SK-N-SH (cell line): ENCODE measurements at regions not wholly inside any gene's neighbourhood (a gene's known extent, or its start where the extent isn't known, plus 50 kb on each side); places are given as distances from the start of the nearest gene placed in this dataset.
"Not testable (repeated sequence)": the region's sequence is repeated elsewhere in the genome, so short reads cannot be mapped to it uniquely, and the experiment has no call there.

Source experiments
- CTCF ChIA-PET: fragments of 300-600, 350-600 bp; formaldehyde crosslinking; extraction: SDS; loops from one replicate; lab custom pipeline; 2021; lab: Yijun Ruan, JAX
- POLR2A ChIA-PET: fragments of 350-600 bp; sonication (Branson Sonifier 250); formaldehyde crosslinking; extraction: SDS; loops from one replicate; lab custom pipeline; 2020; ENCODE audit warnings: antibody characterized with exemption, inconsistent platforms; lab: Yijun Ruan, JAX
- DNase-seq: peaks from one replicate; pipeline ENCODE4 v3.0.0; 2012
- H2AFZ ChIP-seq: fragments of 200-600 bp; sonication (generic); 2 replicates; pipeline ENCODE4 v1.8.1; 2016; ENCODE audit warnings: antibody characterized with exemption, mild to moderate bottlenecking, low read depth
- H3F3A ChIP-seq: fragments of 200-600 bp; sonication (generic); replicated peaks from 2 replicates; pipeline ENCODE3; 2016; ENCODE audit warnings: antibody characterized with exemption, mild to moderate bottlenecking; ENCODE audit not compliant: insufficient read depth
- H3K27ac ChIP-seq, 2 experiments: fragments of 200-500 bp in 1 of 2; fragments of 200-600 bp in 1 of 2; sonication (Bioruptor generic) in 1 of 2; sonication (generic), shearing (Covaris generic) in 1 of 2; 2 replicates each; pipeline versions ENCODE4 v1.5.1 to v1.6.1; 2014 to 2016; ENCODE audit warnings: low read depth in 2 of 2, inconsistent platforms in 1 of 2, low read length in 1 of 2, mild to moderate bottlenecking in 1 of 2, mixed read lengths in 1 of 2
- H3K27me3 ChIP-seq: fragments of 200-600 bp; sonication (generic), shearing (Covaris generic); 2 replicates; pipeline ENCODE4 v1.6.1; 2016; ENCODE audit warnings: mixed run types; ENCODE audit not compliant: insufficient read depth
- H3K36me3 ChIP-seq, 2 experiments: fragments of 200-500 bp in 1 of 2; fragments of 200-600 bp in 1 of 2; sonication (Bioruptor generic) in 1 of 2; sonication (generic) in 1 of 2; replicated peaks in 1 of 2; 2 replicates each; pipeline versions ENCODE3 to v1.5.1; 2014 to 2016; ENCODE audit warnings: low read length in 1 of 2, mild to moderate bottlenecking in 1 of 2; ENCODE audit not compliant: insufficient read depth in 2 of 2, control insufficient read depth in 1 of 2
- H3K4me1 ChIP-seq, 2 experiments: fragments of 200-500 bp in 1 of 2; fragments of 200-600 bp in 1 of 2; sonication (Bioruptor generic) in 1 of 2; sonication (generic), shearing (Covaris generic) in 1 of 2; 2 replicates each; pipeline versions ENCODE4 v1.5.1 to v1.6.1; 2014 to 2016; ENCODE audit warnings: low read depth in 1 of 2, low read length in 1 of 2, mixed run types in 1 of 2; ENCODE audit not compliant: insufficient read depth in 2 of 2, control insufficient read depth in 1 of 2
- H3K4me2 ChIP-seq: fragments of 200-600 bp; sonication (generic), shearing (Covaris generic); 2 replicates; pipeline ENCODE4 v1.6.1; 2017; ENCODE audit warnings: mixed run types
- H3K4me3 ChIP-seq, 2 experiments: fragments of 200-500 bp in 1 of 2; fragments of 200-600 bp in 1 of 2; sonication (Bioruptor generic) in 1 of 2; sonication (generic), shearing (Covaris generic) in 1 of 2; 2 replicates each; pipeline versions ENCODE4 v1.5.1 to v1.8.1; 2014 to 2016; ENCODE audit warnings: low read depth in 2 of 2, inconsistent platforms in 1 of 2, low read length in 1 of 2, mild to moderate bottlenecking in 1 of 2, mixed read lengths in 1 of 2, moderate library complexity in 1 of 2
- H3K79me2 ChIP-seq: fragments of 200-600 bp; sonication (generic); 2 replicates; pipeline ENCODE4 v1.8.1; 2017; ENCODE audit warnings: mild to moderate bottlenecking; ENCODE audit not compliant: insufficient read depth
- H3K9ac ChIP-seq: fragments of 200-600 bp; sonication (generic); 2 replicates; pipeline ENCODE4 v1.6.1; 2017; ENCODE audit warnings: mixed run types
- H3K9me2 ChIP-seq: fragments of 200-600 bp; sonication (generic); 2 replicates; pipeline ENCODE4 v1.6.1; 2017; ENCODE audit warnings: mixed run types
- H3K9me3 ChIP-seq: fragments of 200-600 bp; sonication (generic); 2 replicates; pipeline ENCODE4 v1.6.1; 2017; ENCODE audit warnings: mixed run types, mild to moderate bottlenecking, moderate library complexity
- H4K20me1 ChIP-seq: fragments of 200-600 bp; sonication (generic); 2 replicates; pipeline ENCODE4 v1.6.1; 2017; ENCODE audit warnings: mild to moderate bottlenecking, mixed run types; ENCODE audit not compliant: insufficient read depth
- ELF1 ChIP-seq: IDR thresholded peaks from 2 replicates; pipeline ENCODE4 v1.4.0; 2012
- EP300 ChIP-seq, 2 experiments: IDR thresholded peaks; 2 replicates each; pipeline versions ENCODE4 v1.4.0 to v1.6.1; 2012; ENCODE audit warnings: borderline replicate concordance in 1 of 2, low read depth in 1 of 2, low read length in 1 of 2
- GABPA ChIP-seq: IDR thresholded peaks from 2 replicates; pipeline ENCODE4 v1.4.0; 2012; ENCODE audit warnings: low read depth, mild to moderate bottlenecking
- GATA2 ChIP-seq: sonication (generic); formaldehyde crosslinking; IDR thresholded peaks from 2 replicates; pipeline ENCODE4 v1.5.0; 2020; ENCODE audit warnings: mild to moderate bottlenecking, missing genetic modification reagents
- RAD21 ChIP-seq: IDR thresholded peaks from 2 replicates; pipeline ENCODE4 v1.6.1; 2012; ENCODE audit warnings: mild to moderate bottlenecking, low read length
- SMC3 ChIP-seq: IDR thresholded peaks from 2 replicates; pipeline ENCODE4 v1.6.1; 2012; ENCODE audit warnings: low read depth, low read length, improper control_type of control experiment
- WGBS: methylation state at CpG from one replicate; pipeline ENCODE4 v1.1.6; 2017; ENCODE audit warnings: low lambda C conversion rate; 5-methylcytosine and 5-hydroxymethylcytosine counted together

- H3K27me3 ChIP-seq = no peaks in the 10 kb centered on the region
- peak; percentile 72 for TF ChIP-seq GATA2
- 0 out of 4 replicates have a peak, but pooled peaks of 1 of the 2 experiments have one; percentile 25 for TF ChIP-seq EP300 (IDR thresholded peaks at IDR 0.05; ENCODE audit: borderline replicate concordance in 1 of 2, low read depth in 1 of 2, low read length in 1 of 2)
- no peak for TF ChIP-seq ELF1
- CTCF ChIA-PET = no interaction called here
- no peak overlapping the region for H3K27ac ChIP-seq
- no peak overlapping the region for H3K4me2 ChIP-seq
- no peaks in the 10 kb centered on the region for H3K9me3 ChIP-seq
- H2AFZ ChIP-seq = no peak overlapping the region
- no peaks in the 10 kb centered on the region for H3F3A ChIP-seq
- DNase-seq = no peak
- H3K79me2 ChIP-seq = no peaks in the 10 kb centered on the region
- H3K36me3 ChIP-seq = no peaks in the 10 kb centered on the region
- no peaks in the 10 kb centered on the region for H4K20me1 ChIP-seq
- H3K9ac ChIP-seq = no peak overlapping the region
- no peak overlapping the region for H3K4me3 ChIP-seq
- POLR2A ChIA-PET = no interaction called here
- H3K4me1 ChIP-seq = no peaks in the 10 kb centered on the region
- H3K9me2 ChIP-seq = no peaks in the 10 kb centered on the region
Measured at GRCh38 chr9:80665479-80665878, 1023.9 kb downstream of the TLE1 start.

GRCh38 chr9:80664327-80665210 lies 1024.8 kb downstream of the TLE1 start:
- Histone ChIP-seq H3K9me2 (no peaks in the 10 kb centered on the region), H4K20me1 (no peaks in the 10 kb centered on the region), H3K9me3 (no peaks in the 10 kb centered on the region), H3K4me2 (no peak overlapping the region), H3K27me3 (no peaks in the 10 kb centered on the region), H3K4me3 (no peak overlapping the region), H3K4me1 (no peaks in the 10 kb centered on the region), H2AFZ (no peak overlapping the region), H3F3A (no peaks in the 10 kb centered on the region), H3K27ac (no peak overlapping the region), H3K9ac (no peak overlapping the region), H3K36me3 (no peaks in the 10 kb centered on the region)
- ChIA-PET POLR2A (no interaction called here), CTCF (no interaction called here)
- whole genome bisulfite sequencing = 13% methylated on average over 4 of the region's 4 CpGs
- DNase-seq = peak; percentile 16
- TF ChIP-seq RAD21 = peak; percentile 67
- peak; percentile 24; the same call in 1 of the 2 replicates for TF ChIP-seq SMC3
- no peak for TF ChIP-seq GABPA
- TF ChIP-seq, all 33 proteins: peak for 2
- H3K79me2 ChIP-seq = no peaks in the 10 kb centered on the region

- H3K4me3 ChIP-seq, H4K20me1 ChIP-seq, H3K9me2 ChIP-seq, H3K4me1 ChIP-seq, H3K79me2 ChIP-seq, POLR2A ChIA-PET, CTCF ChIA-PET, H3K27me3 ChIP-seq, DNase-seq, H2AFZ ChIP-seq, H3K9ac ChIP-seq, H3K27ac ChIP-seq, H3K4me2 ChIP-seq, H3K9me3 ChIP-seq, H3F3A ChIP-seq, H3K36me3 ChIP-seq: not testable (repeated sequence)
- 72% methylated on average over 13 of the region's 26 CpGs for WGBS
Measured at GRCh38 chr9:80659751-80660150, 1029.6 kb downstream of the TLE1 start.
